ENCODE measurements at regions not wholly inside any gene's neighbourhood (a gene's known extent, or its start where the extent isn't known, plus 50 kb on each side); places are given as distances from the start of the nearest gene placed in this dataset.

DNA sequence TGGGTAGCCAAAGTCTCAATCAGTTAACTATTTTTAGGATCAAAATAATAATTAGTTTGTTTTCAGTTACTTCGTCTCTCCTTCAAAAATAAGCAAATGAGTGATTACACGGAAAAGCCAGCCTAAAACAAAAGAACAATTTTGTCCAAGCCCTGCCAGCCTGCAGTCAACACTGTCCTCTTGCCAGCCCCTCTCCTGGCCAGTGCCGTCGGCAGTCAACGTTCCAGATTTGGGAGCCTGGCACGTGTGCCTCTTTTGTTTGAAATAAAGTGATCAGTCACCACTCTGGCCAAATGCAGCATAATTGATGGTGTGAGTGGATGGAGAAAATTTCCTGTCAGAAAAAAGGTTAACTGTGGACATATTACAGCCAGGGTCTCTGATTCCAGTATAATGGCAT, 260.6 kb upstream of the SKOR2 start:
- no peak overlapping the region for H3K4me3 ChIP-seq (ENCODE audit: low read depth, low read length)
- no peak for DNase-seq (ENCODE audit: low read depth)
- TF ChIP-seq, protein P1, sequence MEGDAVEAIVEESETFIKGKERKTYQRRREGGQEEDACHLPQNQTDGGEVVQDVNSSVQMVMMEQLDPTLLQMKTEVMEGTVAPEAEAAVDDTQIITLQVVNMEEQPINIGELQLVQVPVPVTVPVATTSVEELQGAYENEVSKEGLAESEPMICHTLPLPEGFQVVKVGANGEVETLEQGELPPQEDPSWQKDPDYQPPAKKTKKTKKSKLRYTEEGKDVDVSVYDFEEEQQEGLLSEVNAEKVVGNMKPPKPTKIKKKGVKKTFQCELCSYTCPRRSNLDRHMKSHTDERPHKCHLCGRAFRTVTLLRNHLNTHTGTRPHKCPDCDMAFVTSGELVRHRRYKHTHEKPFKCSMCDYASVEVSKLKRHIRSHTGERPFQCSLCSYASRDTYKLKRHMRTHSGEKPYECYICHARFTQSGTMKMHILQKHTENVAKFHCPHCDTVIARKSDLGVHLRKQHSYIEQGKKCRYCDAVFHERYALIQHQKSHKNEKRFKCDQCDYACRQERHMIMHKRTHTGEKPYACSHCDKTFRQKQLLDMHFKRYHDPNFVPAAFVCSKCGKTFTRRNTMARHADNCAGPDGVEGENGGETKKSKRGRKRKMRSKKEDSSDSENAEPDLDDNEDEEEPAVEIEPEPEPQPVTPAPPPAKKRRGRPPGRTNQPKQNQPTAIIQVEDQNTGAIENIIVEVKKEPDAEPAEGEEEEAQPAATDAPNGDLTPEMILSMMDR (IDR thresholded peaks at IDR 0.05; ENCODE audit: insufficient read depth, low read depth, low read length), result no peak

DNA sequence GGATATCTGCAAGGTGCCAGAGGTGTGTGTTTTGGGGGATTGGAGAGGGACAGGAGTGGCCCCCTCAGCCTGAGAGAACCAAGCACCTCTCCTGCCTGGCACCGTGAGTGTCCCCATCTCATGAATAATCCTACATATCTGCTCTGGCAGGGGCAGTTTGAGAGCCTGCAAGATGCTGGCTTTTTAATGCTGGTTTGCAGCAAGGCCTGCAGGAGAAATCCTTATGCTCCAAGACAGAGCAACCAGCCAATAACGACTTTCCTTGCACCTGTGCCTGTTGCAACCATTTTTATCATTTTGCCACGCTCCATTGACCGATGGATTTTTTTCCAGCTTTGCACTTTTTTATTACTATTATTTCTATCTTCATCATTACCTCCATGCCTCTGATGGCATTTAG, 259.4 kb upstream of the SKOR2 start:
- no peak for DNase-seq (ENCODE audit: low read depth)
- TF ChIP-seq, protein P1 (IDR thresholded peaks at IDR 0.05; ENCODE audit: insufficient read depth, low read depth, low read length), result no peak
- H3K4me3 ChIP-seq (ENCODE audit: low read depth, low read length), result no peak overlapping the region

DNA sequence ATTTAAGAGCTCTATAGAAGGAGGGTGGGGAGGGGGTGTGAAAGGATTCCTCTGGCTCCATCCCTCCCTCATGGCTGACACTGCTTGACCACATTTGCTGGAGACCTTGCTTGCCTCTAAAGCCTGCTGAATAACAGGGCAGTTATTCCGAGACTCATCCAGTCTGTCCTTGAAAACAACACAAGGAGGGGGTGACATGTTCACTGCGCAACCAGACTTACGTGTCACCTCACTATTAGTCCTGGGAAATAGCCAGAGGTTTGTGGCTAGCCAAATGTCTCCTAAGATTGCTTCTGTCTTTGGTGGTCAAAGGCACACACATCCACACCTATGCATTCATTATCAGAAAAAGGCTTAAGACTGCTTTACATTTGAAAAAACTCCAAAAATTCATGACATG, 256.2 kb upstream of the SKOR2 start:
- no peak for DNase-seq (ENCODE audit: low read depth)
- TF ChIP-seq, protein P1 (IDR thresholded peaks at IDR 0.05; ENCODE audit: insufficient read depth, low read depth, low read length), result no peak
- H3K4me3 ChIP-seq (ENCODE audit: low read depth, low read length), result no peak overlapping the region

DNA sequence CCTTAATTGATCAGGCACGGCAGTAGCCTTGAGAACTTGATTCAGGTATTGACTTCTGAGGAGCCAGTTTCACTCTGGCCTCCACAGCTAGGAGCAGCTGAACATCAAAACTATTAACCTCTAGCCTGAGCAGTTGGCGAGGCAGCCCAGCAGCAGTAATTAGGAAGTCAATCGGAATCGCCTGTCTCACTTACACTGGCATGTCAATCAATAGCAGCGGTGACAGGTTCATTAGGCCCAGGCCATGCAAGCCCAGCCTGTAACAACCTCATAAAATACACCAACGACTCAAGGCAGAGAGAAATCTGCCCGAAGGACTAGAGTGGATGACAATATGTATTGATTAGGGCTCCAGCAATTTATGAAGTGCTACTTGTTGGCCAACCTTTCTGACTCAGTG, 255.4 kb upstream of the SKOR2 start:
- H3K4me3 ChIP-seq (ENCODE audit: low read depth, low read length), result no peak overlapping the region
- no peak for DNase-seq (ENCODE audit: low read depth)
- TF ChIP-seq, protein P1 (IDR thresholded peaks at IDR 0.05; ENCODE audit: insufficient read depth, low read depth, low read length), result no peak

DNA sequence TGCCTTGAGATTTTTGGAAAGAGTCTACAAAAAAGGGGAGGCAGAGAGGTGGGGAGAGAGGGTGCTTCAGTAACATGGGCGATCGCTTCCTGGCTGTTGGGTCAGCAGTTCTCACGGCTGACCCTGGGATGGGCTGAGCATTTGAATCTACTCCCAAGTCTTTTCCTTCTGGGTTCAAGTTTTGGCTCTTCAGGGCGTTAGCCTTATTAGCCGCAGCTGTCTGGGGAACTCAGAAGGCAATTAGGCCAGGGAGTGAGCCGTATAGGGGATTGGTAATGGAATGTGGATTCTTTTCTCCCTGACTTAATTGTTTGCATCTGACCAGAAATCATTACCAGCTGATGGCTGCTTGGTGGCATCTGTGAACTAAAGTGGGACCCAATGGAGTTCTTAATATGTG, 250.5 kb upstream of the SKOR2 start:
- TF ChIP-seq, protein P1 (IDR thresholded peaks at IDR 0.05; ENCODE audit: insufficient read depth, low read depth, low read length), result no peak
- no peak for DNase-seq (ENCODE audit: low read depth)

DNA sequence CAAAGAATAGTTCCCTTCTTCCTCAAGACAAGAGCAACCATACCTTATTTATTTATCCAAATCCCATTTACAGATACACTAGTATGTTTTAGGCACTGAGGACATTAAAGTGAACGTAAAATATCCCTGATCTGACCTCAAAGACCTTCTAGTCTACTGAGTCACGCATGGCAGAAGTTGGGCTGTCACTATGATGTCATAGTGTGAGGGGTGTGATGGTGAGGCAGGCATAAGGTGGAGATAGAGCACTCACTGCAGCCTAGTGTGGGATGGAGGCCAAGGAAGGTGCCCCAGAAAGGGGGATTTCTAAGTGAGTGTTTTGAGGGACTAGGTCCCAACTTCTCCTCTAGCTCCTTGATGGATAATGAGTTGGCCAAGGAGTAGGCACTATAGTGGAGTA, 249.5 kb upstream of the SKOR2 start:
- no peak for DNase-seq (ENCODE audit: low read depth)
- no peak overlapping the region for H3K4me3 ChIP-seq (ENCODE audit: low read depth, low read length)
- TF ChIP-seq, protein P1 (IDR thresholded peaks at IDR 0.05; ENCODE audit: insufficient read depth, low read depth, low read length), result no peak

More for the DNA sequence above, 250.5 kb upstream of the SKOR2 start:
- H3K4me3 ChIP-seq (ENCODE audit: low read depth, low read length), result no peak overlapping the region

DNA sequence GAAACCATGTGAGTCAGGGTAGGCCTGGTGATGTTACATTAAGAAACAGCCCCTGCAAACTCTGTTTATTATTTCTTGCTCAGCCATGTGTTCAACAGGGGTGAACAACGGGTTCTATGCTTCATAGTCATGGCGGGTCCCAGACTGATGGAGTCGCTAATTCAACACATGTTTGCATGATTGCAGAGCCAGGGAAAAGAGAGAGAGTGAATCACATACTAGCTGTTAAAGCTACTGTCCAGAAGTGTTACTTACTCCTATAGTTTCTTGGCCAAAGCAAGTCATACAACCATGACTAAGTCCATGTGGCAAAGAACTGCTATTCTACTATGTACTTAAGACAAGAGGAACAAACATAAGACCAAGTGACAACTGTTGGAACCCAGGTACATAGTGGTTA, 241.2 kb upstream of the SKOR2 start:
- no peak for DNase-seq (ENCODE audit: low read depth)
- no peak overlapping the region for H3K4me3 ChIP-seq (ENCODE audit: low read depth, low read length)
- TF ChIP-seq, protein P1 (IDR thresholded peaks at IDR 0.05; ENCODE audit: insufficient read depth, low read depth, low read length), result no peak
